ENCODE measurements at regions not wholly inside any gene's neighbourhood (a gene's known extent, or its start where the extent isn't known, plus 50 kb on each side); places are given as distances from the start of the nearest gene placed in this dataset.

DNA sequence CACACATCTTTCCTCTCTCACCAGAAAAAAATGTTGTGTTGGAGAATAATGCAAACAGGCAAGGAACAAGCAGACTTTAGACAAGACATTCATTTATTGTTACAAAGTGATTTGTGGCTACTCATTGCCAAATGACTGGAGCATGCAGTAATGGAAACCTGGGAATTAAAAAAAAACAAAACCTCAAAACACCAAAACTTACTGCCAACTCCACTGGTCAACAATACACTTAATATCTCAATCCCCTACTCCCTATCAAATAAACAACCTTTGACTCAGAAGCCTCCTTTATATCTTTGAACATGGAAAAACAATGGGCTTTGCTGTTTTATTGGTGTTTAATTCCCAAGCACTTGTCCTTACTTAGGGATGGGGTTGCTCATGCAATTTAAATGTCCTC, 112.8 kb downstream of the POSTN start:
- Histone ChIP-seq H3K27me3 (no peaks in the 10 kb centered on the region), H3K4me3 (no peak overlapping the region), H3K27ac (no peak overlapping the region), H3K4me1 (ENCODE audit: insufficient read depth) (peaks cover 3% of the 10 kb centered on the region), H3K36me3 (no peaks in the 10 kb centered on the region), H3K9me3 (no peaks in the 10 kb centered on the region)
- no peak for TF ChIP-seq POLR2A (IDR thresholded peaks at IDR 0.05)
- TF ChIP-seq, protein P1, sequence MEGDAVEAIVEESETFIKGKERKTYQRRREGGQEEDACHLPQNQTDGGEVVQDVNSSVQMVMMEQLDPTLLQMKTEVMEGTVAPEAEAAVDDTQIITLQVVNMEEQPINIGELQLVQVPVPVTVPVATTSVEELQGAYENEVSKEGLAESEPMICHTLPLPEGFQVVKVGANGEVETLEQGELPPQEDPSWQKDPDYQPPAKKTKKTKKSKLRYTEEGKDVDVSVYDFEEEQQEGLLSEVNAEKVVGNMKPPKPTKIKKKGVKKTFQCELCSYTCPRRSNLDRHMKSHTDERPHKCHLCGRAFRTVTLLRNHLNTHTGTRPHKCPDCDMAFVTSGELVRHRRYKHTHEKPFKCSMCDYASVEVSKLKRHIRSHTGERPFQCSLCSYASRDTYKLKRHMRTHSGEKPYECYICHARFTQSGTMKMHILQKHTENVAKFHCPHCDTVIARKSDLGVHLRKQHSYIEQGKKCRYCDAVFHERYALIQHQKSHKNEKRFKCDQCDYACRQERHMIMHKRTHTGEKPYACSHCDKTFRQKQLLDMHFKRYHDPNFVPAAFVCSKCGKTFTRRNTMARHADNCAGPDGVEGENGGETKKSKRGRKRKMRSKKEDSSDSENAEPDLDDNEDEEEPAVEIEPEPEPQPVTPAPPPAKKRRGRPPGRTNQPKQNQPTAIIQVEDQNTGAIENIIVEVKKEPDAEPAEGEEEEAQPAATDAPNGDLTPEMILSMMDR (IDR thresholded peaks at IDR 0.05) = no peak
- no peak for TF ChIP-seq EP300 (IDR thresholded peaks at IDR 0.05)
- DNase-seq = no peak
- intact Hi-C loops (cut with DNase I) = loop anchor here in 1 of 4 donors (10.0 kb wide), 1 partner anchor 1051 kb away; the partner anchor contains the start of gene CCNA1

DNA sequence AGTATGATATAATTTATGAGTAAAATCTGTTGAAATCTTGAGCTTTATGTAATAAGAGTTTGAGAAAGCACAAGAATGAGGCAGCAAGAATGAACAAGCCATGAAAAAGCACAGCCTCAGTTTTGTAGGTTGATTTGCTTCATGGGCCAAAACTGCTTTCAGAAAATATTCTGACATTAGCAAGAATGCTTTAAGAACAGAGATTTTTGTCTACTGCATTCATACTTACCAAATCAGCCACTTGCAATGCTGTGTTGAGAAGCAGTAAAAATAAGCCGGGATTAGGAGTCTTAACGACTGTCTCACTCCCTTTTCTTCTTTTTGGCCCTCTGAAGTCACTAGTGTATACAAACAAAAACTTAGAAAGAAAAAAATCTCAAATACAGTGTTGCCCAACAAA, 114.5 kb downstream of the POSTN start:
- TF ChIP-seq EP300 (IDR thresholded peaks at IDR 0.05) (no peak), POLR2A (IDR thresholded peaks at IDR 0.05) (no peak)
- TF ChIP-seq, protein P1 (IDR thresholded peaks at IDR 0.05) = no peak
- H3K27me3 ChIP-seq = no peaks in the 10 kb centered on the region
- DNase-seq = no peak
- H3K27ac ChIP-seq = no peak overlapping the region
- H3K36me3 ChIP-seq = no peaks in the 10 kb centered on the region
- no peak overlapping the region for H3K4me3 ChIP-seq
- H3K9me3 ChIP-seq = no peaks in the 10 kb centered on the region
- 59 to 81% (median 77%) methylated on average over 2 of the region's 2 CpGs for WGBS, 3 donors
- intact Hi-C loops (cut with DNase I) = loop anchor here in 1 of 4 donors (10.0 kb wide), 1 partner anchor 1049 kb away; the partner anchor contains the start of gene CCNA1
- peaks cover 3% of the 10 kb centered on the region for H3K4me1 ChIP-seq (ENCODE audit: insufficient read depth)

DNA sequence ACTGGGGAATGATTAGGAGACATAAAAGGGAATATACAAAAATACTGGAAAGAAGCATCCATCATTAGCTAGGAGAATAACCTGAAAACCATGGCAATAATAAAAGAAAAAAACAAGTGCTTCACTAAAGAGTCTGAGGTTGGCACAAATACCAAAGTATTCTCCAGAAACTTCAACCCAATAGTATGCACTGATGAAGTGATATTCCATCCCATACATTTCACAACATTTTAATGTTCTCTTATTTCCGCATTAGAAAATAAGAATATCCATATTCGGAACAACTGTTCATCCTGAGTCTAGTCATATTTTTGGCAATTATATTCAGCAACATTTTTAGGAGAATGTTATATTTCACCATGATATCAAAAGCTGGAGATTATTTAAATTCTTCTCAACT, 116.2 kb downstream of the POSTN start:
- no peak for DNase-seq
- TF ChIP-seq, protein P1 (IDR thresholded peaks at IDR 0.05) = no peak
- TF ChIP-seq POLR2A (IDR thresholded peaks at IDR 0.05) (no peak), EP300 (IDR thresholded peaks at IDR 0.05) (no peak)
- Histone ChIP-seq H3K4me1 (ENCODE audit: insufficient read depth) (peaks cover 3% of the 10 kb centered on the region), H3K36me3 (no peaks in the 10 kb centered on the region), H3K27me3 (no peaks in the 10 kb centered on the region), H3K4me3 (no peak overlapping the region), H3K9me3 (no peaks in the 10 kb centered on the region), H3K27ac (no peak overlapping the region)
- 94 to 97% (median 97%) methylated on average over 2 of the region's 2 CpGs for WGBS, 3 donors
- intact Hi-C loops (cut with DNase I) = loop anchor here in 1 of 4 donors (10.0 kb wide), 1 partner anchor 1048 kb away; the partner anchor contains the start of gene CCNA1

DNA sequence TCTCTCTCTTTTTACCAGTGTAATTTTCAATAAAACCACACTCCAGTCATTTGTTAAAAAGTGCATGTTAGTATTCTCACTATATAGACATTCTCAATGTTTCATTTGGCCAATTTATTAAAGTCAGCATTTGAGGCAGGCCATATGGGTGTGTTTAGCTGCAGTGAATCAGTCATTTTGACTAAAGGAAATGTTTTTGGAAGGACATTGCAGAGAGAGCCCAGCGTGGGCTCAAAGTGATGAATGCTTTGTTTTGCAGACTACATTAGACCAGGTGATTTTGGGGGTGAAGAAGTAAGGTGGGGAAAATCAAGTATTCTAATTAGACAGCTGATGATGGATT, 116.7 kb downstream of the POSTN start:
- no peak overlapping the region for H3K4me3 ChIP-seq
- intact Hi-C loops (cut with DNase I) = loop anchor here in 1 of 4 donors (10.0 kb wide), 1 partner anchor 1047 kb away; the partner anchor contains the start of gene CCNA1
- no peak for TF ChIP-seq EP300 (IDR thresholded peaks at IDR 0.05)
- no peak for TF ChIP-seq POLR2A (IDR thresholded peaks at IDR 0.05)
- TF ChIP-seq, protein P1 (IDR thresholded peaks at IDR 0.05) = no peak
- H3K36me3 ChIP-seq = no peaks in the 10 kb centered on the region
- no peak overlapping the region for H3K27ac ChIP-seq
- H3K9me3 ChIP-seq = no peaks in the 10 kb centered on the region
- DNase-seq = no peak
- 63 to 88% (median 69%) methylated on average over 1 of the region's 1 CpG for WGBS, 3 donors
- no peaks in the 10 kb centered on the region for H3K27me3 ChIP-seq
- peaks cover 3% of the 10 kb centered on the region for H3K4me1 ChIP-seq (ENCODE audit: insufficient read depth)
